Naive B cell (primary cell): ENCODE measurements at regions not wholly inside any gene's neighbourhood (a gene's known extent, or its start where the extent isn't known, plus 50 kb on each side); places are given as distances from the start of the nearest gene placed in this dataset.

Experiments
- ATAC-seq, 2 donors: fragments of 150-1000 bp; cut with Tn5 transposase; 2 replicates each; pipeline ENCODE4 v1.10.0; 2021; ENCODE audit warnings: low read depth in 2 of 2, mild to moderate bottlenecking in 2 of 2, moderate library complexity in 2 of 2
- DNase-seq: peaks from one replicate; pipeline ENCODE4 v3.0.0; 2022
- H3K27ac Mint-ChIP-seq, 6 donors: one replicate each; pipeline ENCODE4 v1.8.0; 2020 to 2022; ENCODE audit warnings: mild to moderate bottlenecking in 6 of 6, mixed read lengths in 6 of 6, moderate library complexity in 5 of 6, inconsistent platforms in 2 of 6
- H3K27me3 Mint-ChIP-seq, 3 donors: one replicate each; pipeline ENCODE4 v1.8.0; 2021 to 2022; ENCODE audit warnings: mixed read lengths in 3 of 3, mild to moderate bottlenecking in 1 of 3
- H3K36me3 Mint-ChIP-seq, 2 donors: one replicate each; pipeline ENCODE4 v1.8.0; 2020 to 2022; ENCODE audit warnings: mixed read lengths in 2 of 2, inconsistent platforms in 1 of 2, mild to moderate bottlenecking in 1 of 2
- H3K4me1 Mint-ChIP-seq, 3 donors: one replicate each; pipeline ENCODE4 v1.8.0; 2020 to 2022; ENCODE audit warnings: mixed read lengths in 3 of 3, inconsistent platforms in 1 of 3, mild to moderate bottlenecking in 1 of 3, moderate library complexity in 1 of 3
- H3K4me3 Mint-ChIP-seq, 8 donors: one replicate each; pipeline ENCODE4 v1.8.0; 2020 to 2022; ENCODE audit warnings: mild to moderate bottlenecking in 8 of 8, mixed read lengths in 8 of 8, moderate library complexity in 8 of 8, inconsistent platforms in 2 of 8
- H3K9me3 Mint-ChIP-seq, 7 donors: one replicate each; pipeline ENCODE4 v1.8.0; 2020 to 2022; ENCODE audit warnings: mixed read lengths in 7 of 7, mild to moderate bottlenecking in 5 of 7, inconsistent platforms in 2 of 7, moderate library complexity in 1 of 7

- Mint-ChIP-seq H3K4me1 (no peaks in the 10 kb centered on the region), H3K4me3 (no peak overlapping the region), H3K9me3 (no peaks in the 10 kb centered on the region), H3K27ac (no peak overlapping the region), H3K27me3 (no peaks in the 10 kb centered on the region), H3K36me3 (no peaks in the 10 kb centered on the region)
- DNase-seq (no peak), ATAC-seq (no peak)
Measured at GRCh38 chr6:139553916-139554315, 179.5 kb upstream of the CITED2 start.

GRCh38 chr6:139551376-139551775, 176.9 kb upstream of the CITED2 start:
- Mint-ChIP-seq H3K4me3 (no peak overlapping the region), H3K27me3 (no peaks in the 10 kb centered on the region), H3K27ac (no peak overlapping the region), H3K36me3 (no peaks in the 10 kb centered on the region), H3K9me3 (no peaks in the 10 kb centered on the region), H3K4me1 (no peaks in the 10 kb centered on the region)
- DNase-seq, result no peak
- no peak for ATAC-seq

GRCh38 chr6:139550361-139550760, 175.9 kb upstream of the CITED2 start:
- Mint-ChIP-seq H3K4me1 (no peaks in the 10 kb centered on the region), H3K36me3 (no peaks in the 10 kb centered on the region), H3K9me3 (no peaks in the 10 kb centered on the region), H3K27ac (no peak overlapping the region), H3K4me3 (no peak overlapping the region), H3K27me3 (no peaks in the 10 kb centered on the region)
- no peak for DNase-seq
- no peak for ATAC-seq

- no peak overlapping the region for H3K27ac Mint-ChIP-seq
- no peaks in the 10 kb centered on the region for H3K4me1 Mint-ChIP-seq
- H3K27me3 Mint-ChIP-seq, result no peaks in the 10 kb centered on the region
- no peaks in the 10 kb centered on the region for H3K9me3 Mint-ChIP-seq
- no peaks in the 10 kb centered on the region for H3K36me3 Mint-ChIP-seq
- ATAC-seq (no peak), DNase-seq (no peak)
- no peak overlapping the region for H3K4me3 Mint-ChIP-seq
Measured at GRCh38 chr6:139549561-139550070, 175.2 kb upstream of the CITED2 start.

- Mint-ChIP-seq H3K36me3 (no peaks in the 10 kb centered on the region), H3K9me3 (no peaks in the 10 kb centered on the region), H3K4me3 (no peak overlapping the region), H3K27me3 (no peaks in the 10 kb centered on the region), H3K4me1 (no peaks in the 10 kb centered on the region), H3K27ac (no peak overlapping the region)
- DNase-seq, result no peak
- ATAC-seq, result no peak
Measured at GRCh38 chr6:139547804-139548203, 173.4 kb upstream of the CITED2 start.

GRCh38 chr6:139547122-139547776, 172.8 kb upstream of the CITED2 start:
- Mint-ChIP-seq H3K9me3 (no peaks in the 10 kb centered on the region), H3K36me3 (no peaks in the 10 kb centered on the region), H3K27ac (no peak overlapping the region), H3K4me3 (no peak overlapping the region), H3K4me1 (no peaks in the 10 kb centered on the region), H3K27me3 (no peaks in the 10 kb centered on the region)
- DNase-seq, result no peak
- no peak for ATAC-seq

- H3K36me3 Mint-ChIP-seq, result no peaks in the 10 kb centered on the region
- DNase-seq (no peak), ATAC-seq (no peak)
- H3K4me1 Mint-ChIP-seq, result no peaks in the 10 kb centered on the region
- no peak overlapping the region for H3K27ac Mint-ChIP-seq
- H3K9me3 Mint-ChIP-seq, result no peaks in the 10 kb centered on the region
- H3K27me3 Mint-ChIP-seq, result no peaks in the 10 kb centered on the region
- H3K4me3 Mint-ChIP-seq, result no peak overlapping the region
Measured at GRCh38 chr6:139546106-139546472, 171.6 kb upstream of the CITED2 start.

- Mint-ChIP-seq H3K27me3 (no peaks in the 10 kb centered on the region), H3K36me3 (no peaks in the 10 kb centered on the region), H3K9me3 (no peaks in the 10 kb centered on the region), H3K4me1 (peaks cover 0 to 2% (median 0%) of the 10 kb centered on the region in 3 donors), H3K27ac (no peak overlapping the region), H3K4me3 (no peak overlapping the region)
- no peak for DNase-seq
- ATAC-seq, result no peak
Measured at GRCh38 chr6:139545206-139546105, 171.0 kb upstream of the CITED2 start.

- no peak overlapping the region for H3K27ac Mint-ChIP-seq
- no peaks in the 10 kb centered on the region for H3K27me3 Mint-ChIP-seq
- H3K4me3 Mint-ChIP-seq, result no peak overlapping the region
- ATAC-seq (no peak), DNase-seq (no peak)
- peaks cover 0 to 4% (median 0%) of the 10 kb centered on the region in 3 donors for H3K4me1 Mint-ChIP-seq
- H3K36me3 Mint-ChIP-seq, result no peaks in the 10 kb centered on the region
- H3K9me3 Mint-ChIP-seq, result no peaks in the 10 kb centered on the region
Measured at GRCh38 chr6:139544701-139545057, 170.2 kb upstream of the CITED2 start.

- ATAC-seq, result no peak
- no peaks in the 10 kb centered on the region for H3K36me3 Mint-ChIP-seq
- peaks cover 0 to 4% (median 0%) of the 10 kb centered on the region in 3 donors for H3K4me1 Mint-ChIP-seq
- DNase-seq, result no peak
- H3K27me3 Mint-ChIP-seq, result no peaks in the 10 kb centered on the region
- no peak overlapping the region for H3K27ac Mint-ChIP-seq
- H3K4me3 Mint-ChIP-seq, result no peak overlapping the region
- no peaks in the 10 kb centered on the region for H3K9me3 Mint-ChIP-seq
Measured at GRCh38 chr6:139542351-139542750, 167.9 kb upstream of the CITED2 start.

GRCh38 chr6:139540894-139541293, 166.4 kb upstream of the CITED2 start:
- no peaks in the 10 kb centered on the region for H3K27me3 Mint-ChIP-seq
- H3K4me1 Mint-ChIP-seq, result peaks cover 0 to 4% (median 0%) of the 10 kb centered on the region in 3 donors
- no peaks in the 10 kb centered on the region for H3K36me3 Mint-ChIP-seq

GRCh38 chr6:139540276-139540675, 165.8 kb upstream of the CITED2 start:
- ATAC-seq, result no peak
- no peak overlapping the region for H3K4me3 Mint-ChIP-seq

More at GRCh38 chr6:139540894-139541293, 166.4 kb upstream of the CITED2 start:
- Mint-ChIP-seq H3K4me3 (no peak overlapping the region), H3K9me3 (no peaks in the 10 kb centered on the region), H3K27ac (peak overlapping the region in 1 of 6 donors; percentile 25)
- ATAC-seq, result no peak
- DNase-seq, result no peak

GRCh38 chr6:139539852-139540251, 165.4 kb upstream of the CITED2 start:
- Mint-ChIP-seq H3K27me3 (no peaks in the 10 kb centered on the region), H3K9me3 (no peaks in the 10 kb centered on the region), H3K4me1 (peaks cover 0 to 4% (median 0%) of the 10 kb centered on the region in 3 donors), H3K4me3 (no peak overlapping the region), H3K27ac (no peak overlapping the region), H3K36me3 (no peaks in the 10 kb centered on the region)
- DNase-seq, result no peak
- no peak for ATAC-seq

More at GRCh38 chr6:139540276-139540675, 165.8 kb upstream of the CITED2 start:
- Mint-ChIP-seq H3K4me1 (peaks cover 0 to 4% (median 0%) of the 10 kb centered on the region in 3 donors), H3K27me3 (no peaks in the 10 kb centered on the region), H3K36me3 (no peaks in the 10 kb centered on the region), H3K27ac (no peak overlapping the region), H3K9me3 (no peaks in the 10 kb centered on the region)
- no peak for DNase-seq

GRCh38 chr6:139538366-139538765, 163.9 kb upstream of the CITED2 start:
- Mint-ChIP-seq H3K9me3 (no peaks in the 10 kb centered on the region), H3K4me1 (peaks cover 0 to 10% (median 4%) of the 10 kb centered on the region in 3 donors)

More at GRCh38 chr6:139538366-139538765, 163.9 kb upstream of the CITED2 start:
- no peak for DNase-seq
- Mint-ChIP-seq H3K27me3 (no peaks in the 10 kb centered on the region), H3K27ac (no peak overlapping the region), H3K36me3 (no peaks in the 10 kb centered on the region), H3K4me3 (no peak overlapping the region)
- no peak for ATAC-seq
